OCI-LY7 (cell line): ENCODE measurements at regions not wholly inside any gene's neighbourhood (a gene's known extent, or its start where the extent isn't known, plus 50 kb on each side); places are given as distances from the start of the nearest gene placed in this dataset.

ENCODE experiments used
- BruUV-seq: library from RNA; stranded (reverse); fragments of 400-500 nt; replicated peaks from 2 replicates; lab custom pipeline; 2021; lab: Mats Ljungman, UMichigan
- CTCF ChIA-PET: fragments of 300-600 bp; sonication (Branson Sonifier 250); formaldehyde crosslinking; loops from one replicate; lab custom pipeline; 2022; ENCODE audit warnings: antibody characterized with exemption; ENCODE audit not compliant: unreplicated experiment; lab: Charles Lee
- POLR2A ChIA-PET: fragments of 300-600 bp; sonication (Branson Sonifier 250); formaldehyde crosslinking; loops from one replicate; lab custom pipeline; 2022; ENCODE audit warnings: antibody characterized with exemption; lab: Charles Lee
- DNase-seq: peaks from one replicate; pipeline ENCODE4 v3.0.0-alpha.2; 2015; ENCODE audit warnings: low spot score
- H2AFZ ChIP-seq: fragments of 200-600 bp; sonication (generic), shearing (Covaris generic); 2 replicates; pipeline ENCODE4 v1.6.1; 2014; ENCODE audit warnings: mild to moderate bottlenecking, antibody characterized with exemption, low read length, moderate library complexity
- H3K27ac ChIP-seq: fragments of 200-600 bp; sonication (generic); 2 replicates; pipeline ENCODE4 v1.5.1; 2014; ENCODE audit warnings: mixed run types, low read depth, mild to moderate bottlenecking, moderate library complexity, low read length, inconsistent platforms; ENCODE audit not compliant: poor library complexity, severe bottlenecking
- H3K36me3 ChIP-seq: fragments of 200-600 bp; sonication (generic); 2 replicates; pipeline ENCODE4 v1.6.1; 2014; ENCODE audit warnings: mild to moderate bottlenecking, antibody characterized with exemption, low read length, moderate library complexity, mixed read lengths; ENCODE audit not compliant: insufficient read depth
- H3K4me1 ChIP-seq: fragments of 200-600 bp; sonication (generic); 2 replicates; pipeline ENCODE4 v1.5.1; 2014; ENCODE audit warnings: mild to moderate bottlenecking, low read length; ENCODE audit not compliant: insufficient read depth, poor library complexity, severe bottlenecking
- H3K4me2 ChIP-seq: fragments of 200-600 bp; sonication (generic); 2 replicates; pipeline ENCODE4 v1.6.1; 2014; ENCODE audit warnings: mild to moderate bottlenecking, low read length
- H3K4me3 ChIP-seq: fragments of 200-600 bp; sonication (generic); 2 replicates; pipeline ENCODE4 v1.5.1; 2014; ENCODE audit warnings: mild to moderate bottlenecking, low read depth, low read length; ENCODE audit not compliant: poor library complexity, severe bottlenecking
- H3K79me2 ChIP-seq: fragments of 200-600 bp; sonication (generic); 2 replicates; pipeline ENCODE4 v1.6.1; 2016; ENCODE audit warnings: low read depth, mild to moderate bottlenecking, low read length, moderate library complexity, mixed read lengths; ENCODE audit not compliant: insufficient read depth
- H3K9me2 ChIP-seq: fragments of 200-600 bp; sonication (generic); 2 replicates; pipeline ENCODE4 v1.6.1; 2016; ENCODE audit warnings: mild to moderate bottlenecking, low read length, mixed read lengths; ENCODE audit not compliant: insufficient read depth
- H3K9me3 ChIP-seq: fragments of 200-600 bp; sonication (generic); 2 replicates; pipeline ENCODE4 v1.6.1; 2014; ENCODE audit warnings: mild to moderate bottlenecking, mixed run types, low read length, mixed read lengths
- H4K20me1 ChIP-seq: fragments of 200-600 bp; sonication (generic); 2 replicates; pipeline ENCODE4 v1.6.1; 2014; ENCODE audit warnings: mild to moderate bottlenecking, antibody characterized with exemption, low read length, moderate library complexity, mixed read lengths; ENCODE audit not compliant: insufficient read depth
- EZH2phosphoT487 ChIP-seq: fragments of 200-600 bp; sonication (generic); IDR thresholded peaks from 2 replicates; pipeline ENCODE4 v1.6.1; 2018; ENCODE audit warnings: low read depth, borderline replicate concordance, mild to moderate bottlenecking, mixed run types, antibody characterized with exemption, low read length, moderate library complexity, mixed read lengths
- intact Hi-C: fragments of 100-400 bp; cut with micrococcal nuclease; formaldehyde crosslinking; loops from one replicate; pipeline ENCODE4 v1.10.0; 2022; ENCODE audit not compliant: unreplicated experiment
- TF ChIP-seq, protein P1 (sequence below): fragments of 200-600 bp; sonication (generic); conservative IDR thresholded peaks from 2 replicates; pipeline ENCODE4 v1.5.1; 2014; ENCODE audit warnings: mild to moderate bottlenecking, antibody characterized with exemption, low read length, moderate library complexity, mixed read lengths

DNA sequence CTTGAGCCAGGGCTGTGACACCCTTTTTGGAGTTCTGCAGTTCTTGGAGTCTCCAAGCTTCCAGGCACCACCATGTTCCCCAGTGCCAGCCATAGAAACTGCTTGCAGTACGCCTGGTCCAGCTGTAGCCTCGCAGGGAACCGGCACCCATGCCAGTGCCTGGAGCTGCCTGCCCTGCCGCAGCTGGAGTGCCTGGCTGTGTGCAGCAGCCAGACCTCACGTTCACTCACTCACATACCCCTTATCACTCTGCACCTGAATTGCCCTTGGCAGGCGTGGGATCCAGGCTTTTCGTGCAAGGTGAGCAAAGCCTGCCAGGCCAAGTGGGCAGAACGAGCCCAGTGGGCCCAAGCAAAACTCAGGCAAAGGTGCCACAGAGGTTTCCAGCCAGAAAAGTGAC lies 77.8 kb upstream of the SHB start:
- ChIA-PET CTCF (no interaction called here), POLR2A (no interaction called here)
- Histone ChIP-seq H3K9me2 (no peaks in the 10 kb centered on the region), H3K4me2 (no peak overlapping the region), H3K27ac (no peak overlapping the region), H3K79me2 (no peaks in the 10 kb centered on the region), H3K9me3 (no peaks in the 10 kb centered on the region), H3K4me1 (no peaks in the 10 kb centered on the region), H3K36me3 (no peaks in the 10 kb centered on the region), H3K4me3 (no peak overlapping the region), H4K20me1 (no peaks in the 10 kb centered on the region), H2AFZ (no peak overlapping the region)
- intact Hi-C loops, result no loop called here
- no peak for DNase-seq
- BruUV-seq, result no TSS peak
- TF ChIP-seq, protein P1, sequence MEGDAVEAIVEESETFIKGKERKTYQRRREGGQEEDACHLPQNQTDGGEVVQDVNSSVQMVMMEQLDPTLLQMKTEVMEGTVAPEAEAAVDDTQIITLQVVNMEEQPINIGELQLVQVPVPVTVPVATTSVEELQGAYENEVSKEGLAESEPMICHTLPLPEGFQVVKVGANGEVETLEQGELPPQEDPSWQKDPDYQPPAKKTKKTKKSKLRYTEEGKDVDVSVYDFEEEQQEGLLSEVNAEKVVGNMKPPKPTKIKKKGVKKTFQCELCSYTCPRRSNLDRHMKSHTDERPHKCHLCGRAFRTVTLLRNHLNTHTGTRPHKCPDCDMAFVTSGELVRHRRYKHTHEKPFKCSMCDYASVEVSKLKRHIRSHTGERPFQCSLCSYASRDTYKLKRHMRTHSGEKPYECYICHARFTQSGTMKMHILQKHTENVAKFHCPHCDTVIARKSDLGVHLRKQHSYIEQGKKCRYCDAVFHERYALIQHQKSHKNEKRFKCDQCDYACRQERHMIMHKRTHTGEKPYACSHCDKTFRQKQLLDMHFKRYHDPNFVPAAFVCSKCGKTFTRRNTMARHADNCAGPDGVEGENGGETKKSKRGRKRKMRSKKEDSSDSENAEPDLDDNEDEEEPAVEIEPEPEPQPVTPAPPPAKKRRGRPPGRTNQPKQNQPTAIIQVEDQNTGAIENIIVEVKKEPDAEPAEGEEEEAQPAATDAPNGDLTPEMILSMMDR, result no peak
- no peak for TF ChIP-seq EZH2phosphoT487

DNA sequence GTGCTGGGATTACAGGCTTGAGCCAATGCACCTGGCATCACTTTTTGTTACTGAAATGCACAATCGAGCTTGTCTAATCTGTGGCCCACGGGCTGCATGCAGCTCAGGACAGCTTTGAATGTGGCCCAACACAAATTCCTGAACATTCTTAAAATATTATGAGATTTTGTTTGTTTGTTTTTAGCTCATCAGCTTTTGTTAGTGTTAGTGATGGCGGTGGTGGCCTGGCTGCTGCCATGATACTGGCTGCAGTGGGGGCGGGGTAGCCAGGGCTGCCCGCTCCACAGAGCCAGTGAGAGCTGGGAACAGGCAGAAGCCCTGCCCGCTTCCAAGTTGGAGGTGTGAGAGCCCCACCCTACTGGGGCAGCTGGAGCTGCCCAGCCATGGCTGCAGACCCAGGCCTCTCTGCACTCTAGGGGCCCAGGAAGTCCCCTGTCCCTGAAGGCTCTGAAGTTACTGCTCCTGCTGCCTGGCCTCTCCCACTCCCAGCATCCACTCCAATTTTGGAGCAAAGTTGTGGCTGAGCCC lies 76.6 kb upstream of the SHB start:
- H3K79me2 ChIP-seq, result no peaks in the 10 kb centered on the region
- H3K9me2 ChIP-seq, result no peaks in the 10 kb centered on the region
- no peaks in the 10 kb centered on the region for H3K4me1 ChIP-seq
- no peak overlapping the region for H3K27ac ChIP-seq
- TF ChIP-seq, protein P1, result no peak
- H3K9me3 ChIP-seq, result no peaks in the 10 kb centered on the region
- H3K4me3 ChIP-seq, result no peak overlapping the region
- no peak overlapping the region for H3K4me2 ChIP-seq
- no peaks in the 10 kb centered on the region for H4K20me1 ChIP-seq
- no TSS peak for BruUV-seq
- no peaks in the 10 kb centered on the region for H3K36me3 ChIP-seq
- H2AFZ ChIP-seq, result no peak overlapping the region
- intact Hi-C loops, result no loop called here
- CTCF ChIA-PET, result no interaction called here
- POLR2A ChIA-PET, result interaction anchor here (0.6 kb wide), 1 partner anchor 443 kb away, joined by 3 read pairs; no protein-coding TSS in a partner anchor
- DNase-seq, result no peak

DNA sequence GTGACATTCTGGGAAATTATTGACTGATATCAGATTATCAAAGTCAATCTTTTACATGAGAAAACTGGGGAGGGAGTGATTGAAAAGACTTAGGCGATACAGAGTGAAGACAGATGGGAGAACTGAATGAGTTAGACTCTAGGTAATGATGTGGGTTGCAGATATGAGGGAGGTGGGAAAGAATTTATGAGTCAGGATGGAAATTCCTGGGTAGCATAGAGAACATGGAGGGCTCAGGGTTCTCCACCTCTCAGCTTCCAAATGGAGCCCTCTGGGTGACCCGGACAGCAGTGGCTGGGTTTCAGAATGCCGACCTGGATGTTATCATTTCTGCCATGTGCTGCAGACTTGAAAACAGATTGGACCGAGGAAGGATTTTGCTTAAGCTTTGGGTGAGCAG lies 75.4 kb upstream of the SHB start:
- intact Hi-C loops, result no loop called here
- no TSS peak for BruUV-seq

More for the DNA sequence above, 75.4 kb upstream of the SHB start:
- Histone ChIP-seq H3K4me2 (no peak overlapping the region), H4K20me1 (no peaks in the 10 kb centered on the region), H3K4me1 (no peaks in the 10 kb centered on the region), H2AFZ (no peak overlapping the region), H3K9me3 (no peaks in the 10 kb centered on the region), H3K27ac (no peak overlapping the region), H3K79me2 (no peaks in the 10 kb centered on the region), H3K4me3 (no peak overlapping the region), H3K9me2 (no peaks in the 10 kb centered on the region), H3K36me3 (no peaks in the 10 kb centered on the region)
- CTCF ChIA-PET, result no interaction called here
- DNase-seq, result no peak
- TF ChIP-seq, protein P1, result no peak
- no peak for TF ChIP-seq EZH2phosphoT487
- POLR2A ChIA-PET, result no interaction called here
